ENCODE measurements at regions not wholly inside any gene's neighbourhood (a gene's known extent, or its start where the extent isn't known, plus 50 kb on each side); places are given as distances from the start of the nearest gene placed in this dataset.

GRCh38 chr21:14706712-14707510 lies 160.8 kb upstream of the SAMSN1 start:
- DNase-seq (ENCODE audit: low read depth, low spot score) (no peak), FAIRE-seq (no peak)
- Histone ChIP-seq H2AFZ (ENCODE audit: control insufficient read depth, low read length) (no peak overlapping the region), H3K9me1 (ENCODE audit: control insufficient read depth, extremely low read depth, insufficient read depth, low read length) (no peaks in the 10 kb centered on the region), H4K20me1 (ENCODE audit: control insufficient read depth, extremely low read depth, insufficient read depth, low read length) (no peaks in the 10 kb centered on the region), H3K79me2 (ENCODE audit: control insufficient read depth, insufficient read depth, low read length) (no peaks in the 10 kb centered on the region), H3K4me2 (ENCODE audit: control insufficient read depth, extremely low read depth, insufficient read depth, low read depth, low read length) (no peak overlapping the region), H3K9me3 (ENCODE audit: control insufficient read depth, low read depth, low read length) (no peaks in the 10 kb centered on the region), H3K36me3 (ENCODE audit: control insufficient read depth in 2 of 2, extremely low read depth in 1 of 2, insufficient read depth in 2 of 2, low read length in 2 of 2) (no peaks in the 10 kb centered on the region), H3K27ac (ENCODE audit: control insufficient read depth, insufficient read depth, low read length) (no peak overlapping the region), H3K27me3 (ENCODE audit: control insufficient read depth, extremely low read depth, insufficient read depth, low read length) (no peaks in the 10 kb centered on the region), H3K4me3 (ENCODE audit: control insufficient read depth in 2 of 3, extremely low read depth in 1 of 3, insufficient read depth in 2 of 3, low read depth in 1 of 3, low read length in 3 of 3) (no peak overlapping the region), H3K4me1 (ENCODE audit: control insufficient read depth, extremely low read depth, insufficient read depth, low read length) (no peaks in the 10 kb centered on the region), H3K9ac (ENCODE audit: control insufficient read depth, extremely low read depth, insufficient read depth, low read length) (no peak overlapping the region)
- dilution Hi-C loops (cut with MboI; ENCODE audit: extremely low pct_ligation_motif_present, low sequenced_read_pairs) = no loop called here
- TF ChIP-seq, protein P1, sequence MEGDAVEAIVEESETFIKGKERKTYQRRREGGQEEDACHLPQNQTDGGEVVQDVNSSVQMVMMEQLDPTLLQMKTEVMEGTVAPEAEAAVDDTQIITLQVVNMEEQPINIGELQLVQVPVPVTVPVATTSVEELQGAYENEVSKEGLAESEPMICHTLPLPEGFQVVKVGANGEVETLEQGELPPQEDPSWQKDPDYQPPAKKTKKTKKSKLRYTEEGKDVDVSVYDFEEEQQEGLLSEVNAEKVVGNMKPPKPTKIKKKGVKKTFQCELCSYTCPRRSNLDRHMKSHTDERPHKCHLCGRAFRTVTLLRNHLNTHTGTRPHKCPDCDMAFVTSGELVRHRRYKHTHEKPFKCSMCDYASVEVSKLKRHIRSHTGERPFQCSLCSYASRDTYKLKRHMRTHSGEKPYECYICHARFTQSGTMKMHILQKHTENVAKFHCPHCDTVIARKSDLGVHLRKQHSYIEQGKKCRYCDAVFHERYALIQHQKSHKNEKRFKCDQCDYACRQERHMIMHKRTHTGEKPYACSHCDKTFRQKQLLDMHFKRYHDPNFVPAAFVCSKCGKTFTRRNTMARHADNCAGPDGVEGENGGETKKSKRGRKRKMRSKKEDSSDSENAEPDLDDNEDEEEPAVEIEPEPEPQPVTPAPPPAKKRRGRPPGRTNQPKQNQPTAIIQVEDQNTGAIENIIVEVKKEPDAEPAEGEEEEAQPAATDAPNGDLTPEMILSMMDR (optimal IDR thresholded peaks at IDR 0.05 in 1 of 3, IDR thresholded peaks at IDR 0.05 in 1 of 3, conservative IDR thresholded peaks at IDR 0.05 in 1 of 3; ENCODE audit: extremely low read depth in 1 of 3, insufficient read depth in 2 of 3, low read length in 3 of 3) = no peak
- no peak for TF ChIP-seq EZH2 (IDR thresholded peaks at IDR 0.05; ENCODE audit: low read length)

GRCh38 chr21:14699433-14700407 lies 153.6 kb upstream of the SAMSN1 start:
- no peak for FAIRE-seq
- H3K36me3 ChIP-seq (ENCODE audit: control insufficient read depth in 2 of 2, extremely low read depth in 1 of 2, insufficient read depth in 2 of 2, low read length in 2 of 2) = no peaks in the 10 kb centered on the region
- H3K27me3 ChIP-seq (ENCODE audit: control insufficient read depth, extremely low read depth, insufficient read depth, low read length) = no peaks in the 10 kb centered on the region
- no peaks in the 10 kb centered on the region for H4K20me1 ChIP-seq (ENCODE audit: control insufficient read depth, extremely low read depth, insufficient read depth, low read length)
- H3K9me3 ChIP-seq (ENCODE audit: control insufficient read depth, low read depth, low read length) = no peaks in the 10 kb centered on the region
- no peak overlapping the region for H2AFZ ChIP-seq (ENCODE audit: control insufficient read depth, low read length)
- no peak for DNase-seq (ENCODE audit: low read depth, low spot score)
- no peak for TF ChIP-seq EZH2 (IDR thresholded peaks at IDR 0.05; ENCODE audit: low read length)
- TF ChIP-seq, protein P1 (optimal IDR thresholded peaks at IDR 0.05 in 1 of 3, IDR thresholded peaks at IDR 0.05 in 1 of 3, conservative IDR thresholded peaks at IDR 0.05 in 1 of 3; ENCODE audit: extremely low read depth in 1 of 3, insufficient read depth in 2 of 3, low read length in 3 of 3) = no peak
- no peak overlapping the region for H3K9ac ChIP-seq (ENCODE audit: control insufficient read depth, extremely low read depth, insufficient read depth, low read length)
- H3K9me1 ChIP-seq (ENCODE audit: control insufficient read depth, extremely low read depth, insufficient read depth, low read length) = no peaks in the 10 kb centered on the region
- no peaks in the 10 kb centered on the region for H3K79me2 ChIP-seq (ENCODE audit: control insufficient read depth, insufficient read depth, low read length)
- H3K4me2 ChIP-seq (ENCODE audit: control insufficient read depth, extremely low read depth, insufficient read depth, low read depth, low read length) = no peak overlapping the region
- no peak overlapping the region for H3K4me3 ChIP-seq (ENCODE audit: control insufficient read depth in 2 of 3, extremely low read depth in 1 of 3, insufficient read depth in 2 of 3, low read depth in 1 of 3, low read length in 3 of 3)
- no peak overlapping the region for H3K27ac ChIP-seq (ENCODE audit: control insufficient read depth, insufficient read depth, low read length)
- H3K4me1 ChIP-seq (ENCODE audit: control insufficient read depth, extremely low read depth, insufficient read depth, low read length) = no peaks in the 10 kb centered on the region
- dilution Hi-C loops (cut with MboI; ENCODE audit: extremely low pct_ligation_motif_present, low sequenced_read_pairs) = no loop called here
